Central memory CD4-positive, alpha-beta T cell (primary cell): ENCODE measurements at regions not wholly inside any gene's neighbourhood (a gene's known extent, or its start where the extent isn't known, plus 50 kb on each side); places are given as distances from the start of the nearest gene placed in this dataset.

Experiments
- DNase-seq: peaks from one replicate; pipeline ENCODE4 v3.0.0; 2022

- no peak for DNase-seq
These were observed 383.7 kb upstream of the SLC14A2 start for GRCh38 chr18:45231617-45232016.

DNA sequence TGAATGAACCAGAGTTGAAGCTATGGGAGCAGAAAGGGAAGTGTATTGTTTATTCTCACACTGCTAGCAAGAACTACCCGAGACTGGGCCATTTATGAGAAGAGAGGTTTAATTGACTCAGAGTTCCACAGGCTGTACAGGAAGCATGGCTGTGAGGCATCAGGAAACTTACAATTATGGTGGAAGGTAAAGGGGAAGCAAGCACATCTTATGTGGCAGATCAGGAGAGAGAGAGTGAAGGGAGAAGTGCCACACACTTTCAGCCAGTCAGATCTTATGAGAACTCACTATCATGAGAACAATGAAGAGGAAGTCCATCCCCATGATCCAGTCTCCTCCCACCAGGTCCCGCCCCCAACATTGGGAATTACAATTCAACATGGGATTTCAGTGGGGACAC is 383.2 kb upstream of the SLC14A2 start:
- no peak for DNase-seq

DNA sequence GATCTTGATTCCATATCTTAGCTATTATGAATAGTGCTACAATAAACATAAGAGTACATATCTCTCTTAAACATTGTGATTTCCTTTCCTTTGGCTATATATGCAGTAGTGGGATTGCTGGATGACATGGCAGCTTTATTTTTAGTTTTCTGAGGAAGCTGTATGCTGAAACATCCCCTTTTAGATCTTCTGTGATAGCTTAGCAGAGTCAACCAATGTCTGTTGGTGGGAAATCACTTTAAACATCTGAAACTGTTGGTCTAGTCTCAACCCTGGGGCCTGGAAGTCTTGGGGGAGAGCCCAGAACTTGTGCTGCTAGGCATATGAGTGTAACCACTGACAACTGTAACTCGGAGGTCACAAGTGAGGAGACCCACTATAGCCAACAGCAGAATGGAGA is 378.6 kb upstream of the SLC14A2 start:
- no peak for DNase-seq

DNA sequence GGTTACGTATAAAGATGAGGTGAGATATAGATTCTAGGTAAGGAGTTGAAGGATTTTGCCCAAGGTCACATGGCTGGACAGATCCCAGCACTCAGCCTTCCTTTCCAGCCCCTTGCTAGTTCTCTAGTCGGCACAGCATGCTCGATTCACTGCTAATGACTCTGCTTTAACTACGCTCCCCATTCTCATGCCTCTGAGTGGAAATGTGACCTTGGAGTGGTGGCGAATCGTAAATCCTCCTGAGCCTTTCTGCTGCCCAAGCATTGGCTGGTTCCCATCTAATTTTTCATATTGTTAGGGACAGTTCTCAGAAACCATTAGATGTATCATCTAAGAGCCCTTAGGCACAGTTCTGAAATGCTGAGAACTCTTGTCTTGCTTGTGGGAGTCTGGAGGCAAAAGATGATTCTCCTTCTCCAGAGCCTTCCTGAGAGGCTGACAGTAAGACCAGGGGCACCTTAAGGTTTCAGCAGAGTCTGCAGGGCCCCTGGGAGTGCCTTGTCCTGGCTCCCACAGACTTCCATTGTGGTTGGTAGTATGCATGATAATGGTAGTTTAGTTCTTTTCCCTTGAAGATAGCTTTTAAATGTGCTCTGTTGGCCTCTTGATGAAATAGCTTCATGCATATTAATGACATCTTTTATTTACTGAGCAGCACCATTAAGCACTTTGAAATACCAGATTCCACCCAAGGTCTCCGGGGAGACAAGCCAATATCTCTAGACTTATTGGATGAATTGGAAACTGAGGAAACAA is 377.8 kb upstream of the SLC14A2 start:
- DNase-seq, result no peak

- no peak for DNase-seq
These were observed 374.0 kb upstream of the SLC14A2 start for GRCh38 chr18:45241271-45241670.

- no peak for DNase-seq
These were observed 373.2 kb upstream of the SLC14A2 start for GRCh38 chr18:45241982-45242565.

DNA sequence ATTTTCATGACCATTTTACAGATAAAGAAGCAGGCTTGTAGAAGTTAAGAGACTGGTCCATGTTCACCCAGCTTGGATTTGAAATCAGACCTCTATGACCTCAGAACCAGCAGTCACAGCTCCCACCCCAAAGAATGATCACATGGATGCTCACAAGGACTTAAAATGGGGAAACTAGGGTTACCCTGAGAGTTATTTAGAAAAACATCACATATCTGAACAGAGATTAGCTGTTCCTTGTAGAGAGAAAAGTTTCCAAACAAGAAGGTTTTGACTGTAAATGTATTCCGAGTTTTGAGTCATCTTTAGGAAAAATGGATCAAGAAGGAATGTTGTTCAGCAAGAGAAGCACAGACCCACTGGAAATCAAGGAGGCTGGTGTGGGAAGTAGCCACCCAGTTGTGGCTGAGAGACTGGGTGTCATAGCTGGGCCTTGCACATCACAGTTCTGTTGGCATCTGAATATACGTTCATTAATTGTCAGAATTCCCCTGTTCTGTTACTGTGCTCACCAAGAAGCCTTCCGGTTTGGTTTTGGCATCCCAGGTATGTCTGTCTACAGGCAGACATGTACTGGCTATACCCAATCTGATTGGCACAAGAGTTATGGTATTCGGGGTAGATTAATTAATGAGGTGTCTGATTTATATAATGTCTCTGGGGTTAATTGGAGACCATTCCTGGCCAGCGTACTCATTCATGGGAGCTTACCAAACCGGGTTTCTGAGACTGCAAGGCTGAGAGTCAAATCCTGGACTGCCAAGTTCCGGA is 371.8 kb upstream of the SLC14A2 start:
- DNase-seq, result no peak

DNA sequence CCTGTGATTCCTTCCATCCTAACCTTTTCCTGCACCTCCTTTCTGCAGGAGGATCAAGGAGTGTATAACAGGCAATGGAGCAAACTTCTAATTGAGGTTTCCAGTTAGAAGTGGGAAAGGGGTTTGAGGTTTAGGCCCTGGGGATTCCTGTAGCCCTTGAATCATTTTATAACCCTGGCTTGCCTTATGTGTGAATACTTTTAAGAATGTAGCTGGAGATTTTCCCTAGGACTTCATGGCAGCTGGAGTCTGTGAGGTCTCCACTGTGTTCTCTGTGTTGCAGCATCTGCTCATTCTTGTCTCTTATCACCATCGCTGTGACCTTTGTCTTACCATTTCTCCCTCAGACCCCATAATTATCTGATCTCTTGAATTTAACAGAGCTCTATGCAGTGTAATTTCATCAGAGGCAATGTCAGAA is 370.2 kb upstream of the SLC14A2 start:
- DNase-seq, result no peak

GRCh38 chr18:45248240-45248903 is 366.9 kb upstream of the SLC14A2 start:
- DNase-seq, result no peak

DNA sequence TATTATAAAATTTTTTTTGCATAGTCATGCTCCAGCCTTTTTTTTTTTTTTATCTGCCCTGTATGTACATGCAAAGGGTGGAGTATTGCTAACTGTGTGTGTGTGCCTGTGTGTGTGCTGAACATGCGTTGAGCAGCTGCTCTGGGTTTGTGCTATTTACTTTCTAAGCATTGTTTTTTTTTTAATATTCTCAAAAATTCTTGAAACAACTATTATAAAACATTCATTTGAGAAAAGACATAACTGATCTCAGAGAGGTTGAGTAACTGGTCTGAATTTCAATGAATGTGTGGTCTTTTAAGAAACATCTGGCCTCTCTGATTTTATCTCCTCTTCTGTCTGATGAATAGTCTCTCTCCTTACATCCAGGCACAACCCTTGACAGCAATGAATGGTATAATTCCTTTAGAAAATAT is 366.0 kb upstream of the SLC14A2 start:
- no peak for DNase-seq

DNA sequence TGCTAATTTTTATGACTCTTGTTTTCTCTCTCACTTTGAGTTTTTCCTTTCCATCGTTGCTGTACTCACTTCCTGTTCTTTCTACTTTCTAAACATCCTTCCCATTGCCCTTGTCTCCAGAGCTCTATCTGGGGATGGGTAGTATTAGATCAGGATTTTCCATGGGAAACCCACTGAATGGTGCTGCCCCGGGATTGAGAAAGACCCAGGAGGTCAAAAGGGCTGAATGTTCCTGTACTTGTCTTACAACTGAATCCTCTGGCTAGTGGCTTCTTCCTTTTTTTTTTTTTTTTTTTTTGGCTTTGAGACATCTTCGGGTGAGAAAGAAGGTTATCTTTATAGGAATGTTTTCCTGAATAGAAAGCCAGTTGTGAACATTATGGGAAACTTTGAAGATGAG is 364.8 kb upstream of the SLC14A2 start:
- DNase-seq, result no peak

GRCh38 chr18:45251236-45251635 is 364.0 kb upstream of the SLC14A2 start:
- no peak for DNase-seq

DNA sequence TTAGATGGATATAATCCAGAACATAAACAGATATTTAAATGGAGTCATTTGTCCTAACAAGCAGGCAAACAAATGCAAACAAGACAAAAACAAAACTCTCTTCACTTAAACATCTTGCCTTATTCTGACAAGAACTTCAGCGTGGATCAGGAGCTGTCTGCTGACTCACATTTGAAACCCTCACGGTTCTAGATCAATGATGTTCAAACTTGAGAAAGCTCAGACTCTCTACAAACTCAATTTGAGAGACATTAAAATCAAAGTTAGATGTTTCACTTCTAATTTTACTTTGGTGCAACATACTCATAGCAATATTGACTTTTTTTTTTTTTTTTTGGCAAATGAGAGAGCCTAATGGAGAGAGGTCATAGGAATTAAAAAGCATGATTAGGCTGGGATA is 362.8 kb upstream of the SLC14A2 start:
- DNase-seq, result no peak

GRCh38 chr18:45253056-45253565 is 362.2 kb upstream of the SLC14A2 start:
- no peak for DNase-seq

DNA sequence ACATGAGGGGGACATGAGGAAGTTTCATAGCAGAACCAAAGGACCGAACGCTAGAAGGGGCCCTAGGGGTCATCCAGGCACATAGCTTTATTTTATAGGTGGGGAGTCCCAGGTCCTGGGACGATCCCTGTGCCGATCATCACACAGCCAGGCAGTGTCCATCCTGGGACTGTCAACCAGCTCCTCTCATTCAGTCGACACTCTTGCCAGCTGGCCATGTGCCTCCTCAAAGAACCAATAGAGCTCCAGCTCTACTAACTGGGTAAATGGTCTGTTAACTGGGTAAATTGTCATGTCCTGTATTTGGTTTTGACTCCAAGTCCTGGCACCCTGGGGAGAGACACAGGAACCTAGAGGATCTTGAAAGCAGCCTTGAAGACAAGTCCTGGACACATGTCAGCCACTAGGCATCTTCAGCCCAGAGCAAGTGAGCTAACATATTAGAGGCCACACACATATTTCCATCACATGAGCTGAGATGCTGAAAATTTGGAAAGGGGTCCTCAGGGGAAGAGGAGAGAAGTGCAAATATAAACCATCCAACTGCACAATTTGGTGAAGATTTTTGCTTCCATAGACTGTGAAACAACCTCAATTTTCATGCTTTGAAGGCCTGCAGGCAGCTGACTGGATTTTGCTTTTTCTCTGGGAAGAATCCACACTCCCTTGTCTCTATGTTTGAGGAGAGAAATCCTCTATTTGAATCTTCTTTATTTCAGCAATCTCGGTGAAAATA is 361.1 kb upstream of the SLC14A2 start:
- DNase-seq, result no peak

DNA sequence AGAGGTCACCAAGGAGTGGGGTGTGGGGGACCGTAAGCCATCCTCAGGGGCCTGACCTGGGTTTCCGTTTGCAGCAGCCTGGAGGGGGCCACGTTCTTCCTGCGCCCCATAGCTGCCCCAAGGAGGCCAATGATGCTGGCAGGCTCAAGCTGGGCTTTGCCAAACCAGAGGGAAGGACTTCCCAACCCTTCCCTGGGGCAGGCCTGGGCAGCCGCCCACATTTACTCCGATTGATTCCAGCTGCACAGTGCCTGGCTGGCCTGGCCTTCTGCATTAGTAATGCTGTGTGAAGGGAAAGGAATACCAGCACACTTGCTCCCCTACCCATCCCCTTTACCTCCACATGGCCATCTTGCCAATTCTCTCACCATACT is 360.6 kb upstream of the SLC14A2 start:
- no peak for DNase-seq

GRCh38 chr18:45255197-45255890 is 359.9 kb upstream of the SLC14A2 start:
- DNase-seq, result no peak

- no peak for DNase-seq
These were observed 355.2 kb upstream of the SLC14A2 start for GRCh38 chr18:45260125-45260524.

DNA sequence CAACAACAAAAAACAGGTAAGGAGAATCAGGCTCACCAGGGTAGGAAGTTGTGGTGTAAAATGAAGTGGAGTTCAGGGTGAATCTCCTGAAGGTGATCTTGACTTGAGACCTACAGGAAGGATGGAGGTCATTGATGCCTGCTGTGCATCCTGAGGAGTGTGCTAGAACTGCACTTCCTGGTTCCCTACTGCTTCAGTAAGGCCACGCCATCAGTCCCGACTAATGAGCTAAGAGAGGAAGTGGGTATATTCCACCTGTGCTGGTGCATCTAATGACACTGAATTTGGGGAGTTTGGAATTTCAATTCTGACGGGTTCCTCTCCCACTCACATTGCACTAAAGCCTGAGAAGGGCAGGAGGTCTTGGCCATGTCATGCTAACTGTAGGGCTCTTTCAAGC is 349.3 kb upstream of the SLC14A2 start:
- DNase-seq, result no peak

DNA sequence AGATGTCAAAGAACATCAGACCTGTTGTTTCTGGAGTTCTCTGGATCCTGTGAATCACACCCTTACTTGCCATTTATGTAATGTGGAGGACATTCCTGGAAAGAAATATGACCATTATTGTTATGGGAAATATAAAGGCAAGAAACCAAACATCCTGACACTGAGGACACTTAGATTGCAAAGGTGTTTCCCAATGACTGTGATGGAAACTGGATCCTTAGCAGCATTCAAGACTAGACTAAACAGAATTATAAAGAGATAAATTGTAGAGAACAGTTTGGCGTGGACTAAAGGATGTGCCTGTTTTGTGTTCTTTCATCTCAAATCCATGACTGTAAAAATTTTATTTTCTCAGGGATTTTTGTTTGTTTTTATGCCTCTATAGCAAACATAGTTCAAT is 347.7 kb upstream of the SLC14A2 start:
- DNase-seq, result no peak

DNA sequence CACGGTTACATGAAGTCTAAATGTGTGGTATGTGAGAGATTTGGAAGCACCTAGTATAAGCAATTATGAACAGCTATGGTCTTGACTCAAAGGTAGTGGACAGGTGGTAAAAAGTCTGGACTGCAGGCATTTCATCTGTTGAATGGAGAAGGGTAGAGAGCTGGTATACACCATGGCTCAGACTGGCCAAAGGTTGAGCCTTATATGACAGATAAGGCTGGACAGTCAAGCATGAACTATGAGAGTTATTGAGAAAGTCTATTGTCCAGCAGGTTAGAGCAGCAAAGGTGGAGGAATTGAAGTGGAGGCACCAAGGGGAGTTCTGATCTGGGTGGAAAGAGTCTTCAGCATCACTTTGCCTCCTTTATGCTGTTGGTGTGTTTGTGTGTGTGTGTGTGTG is 346.7 kb upstream of the SLC14A2 start:
- DNase-seq, result no peak

- DNase-seq, result no peak
These were observed 344.9 kb upstream of the SLC14A2 start for GRCh38 chr18:45270289-45270771.
